Panc1 (cell line): ENCODE measurements at regions not wholly inside any gene's neighbourhood (a gene's known extent, or its start where the extent isn't known, plus 50 kb on each side); places are given as distances from the start of the nearest gene placed in this dataset.

ENCODE experiments used
- ATAC-seq: fragments of 200-7000 bp; cut with Tn5 transposase; 2 replicates; pipeline ENCODE4 v1.9.1; 2020; ENCODE audit warnings: mild to moderate bottlenecking, moderate library complexity
- BruUV-seq: library from RNA; stranded (reverse); fragments of 400-500 nt; replicated peaks from 2 replicates; lab custom pipeline; 2021; lab: Mats Ljungman, UMichigan
- CTCF ChIA-PET: fragments of 300-600 bp; sonication (Branson Sonifier 250); formaldehyde crosslinking; loops from one replicate; lab custom pipeline; 2022; ENCODE audit warnings: antibody characterized with exemption; lab: Charles Lee
- POLR2A ChIA-PET: fragments of 300-600 bp; sonication (Branson Sonifier 250); formaldehyde crosslinking; loops from one replicate; lab custom pipeline; 2022; ENCODE audit warnings: antibody characterized with exemption; lab: Charles Lee
- DNase-seq: peaks from one replicate; pipeline ENCODE4 v3.0.0-alpha.2; 2010; ENCODE audit warnings: low read depth, low spot score
- H3K27ac ChIP-seq: 2 replicates; pipeline ENCODE4 v1.5.1; 2011; ENCODE audit warnings: mild to moderate bottlenecking, low read length, inconsistent platforms
- H3K27me3 ChIP-seq: fragments of 200-500 bp; sonication (Bioruptor generic); 2 replicates; pipeline ENCODE4 v1.6.0; 2014; ENCODE audit warnings: low read length, inconsistent platforms; ENCODE audit not compliant: control insufficient read depth, insufficient read depth
- H3K36me3 ChIP-seq: fragments of 200-500 bp; sonication (Bioruptor generic); 2 replicates; pipeline ENCODE4 v1.5.1; 2014; ENCODE audit warnings: inconsistent platforms, mild to moderate bottlenecking, low read length, moderate library complexity; ENCODE audit not compliant: control insufficient read depth, insufficient read depth
- H3K4me1 ChIP-seq: 2 replicates; pipeline ENCODE4 v1.5.1; 2011; ENCODE audit warnings: inconsistent platforms, mild to moderate bottlenecking, low read length, moderate library complexity; ENCODE audit not compliant: control insufficient read depth, insufficient read depth
- H3K4me3 ChIP-seq, 2 experiments: 2 replicates each; pipeline ENCODE4 v1.5.1; 2011 to 2012; ENCODE audit warnings: low read depth in 2 of 2, low read length in 2 of 2, mild to moderate bottlenecking in 2 of 2, inconsistent platforms in 1 of 2, moderate library complexity in 1 of 2
- H3K9me3 ChIP-seq: fragments of 200-500 bp; sonication (Bioruptor generic); 2 replicates; pipeline ENCODE4 v1.5.1; 2014; ENCODE audit warnings: low read depth, mild to moderate bottlenecking, inconsistent platforms, low read length, moderate library complexity; ENCODE audit not compliant: control insufficient read depth, insufficient read depth
- CTCF ChIP-seq: fragments of 450-650 bp; IDR thresholded peaks from 2 replicates; pipeline ENCODE4 v1.5.1; 2017; ENCODE audit warnings: mild to moderate bottlenecking
- POLR2AphosphoS5 ChIP-seq: IDR thresholded peaks from 2 replicates; pipeline ENCODE4 v1.6.1; 2012; ENCODE audit warnings: mild to moderate bottlenecking, low read depth, low read length, moderate library complexity
- REST ChIP-seq, 2 experiments: IDR thresholded peaks; 2 replicates each; pipeline ENCODE4 v1.6.1; 2011 to 2012; ENCODE audit warnings: low read depth in 2 of 2, control low read depth in 1 of 2, low read length in 1 of 2, mild to moderate bottlenecking in 1 of 2, moderate library complexity in 1 of 2; ENCODE audit not compliant: insufficient read depth in 1 of 2
- SIN3A ChIP-seq: IDR thresholded peaks from 2 replicates; pipeline ENCODE4 v1.6.1; 2012; ENCODE audit warnings: low read depth, mild to moderate bottlenecking, low read length, moderate library complexity, borderline replicate concordance; ENCODE audit not compliant: insufficient read depth
- TCF7L2 ChIP-seq: IDR thresholded peaks from 2 replicates; pipeline ENCODE4 v1.6.1; 2011; ENCODE audit warnings: mild to moderate bottlenecking, low read depth, low read length, inconsistent platforms
- in situ Hi-C: cut with HindIII; loops from 2 replicates; pipeline ENCODE4 v1.10.0; 2016; ENCODE audit warnings: low sequenced_read_pairs, low pct_unique_long_range_greater_than_20kb
- intact Hi-C: fragments of 100-400 bp; cut with micrococcal nuclease; formaldehyde crosslinking; loops from one replicate; pipeline ENCODE4 v1.10.0; 2022; ENCODE audit not compliant: unreplicated experiment

- BruUV-seq = no TSS peak
- CTCF ChIA-PET = no interaction called here
- H3K27ac ChIP-seq = no peak overlapping the region
- no peaks in the 10 kb centered on the region for H3K36me3 ChIP-seq
- DNase-seq (no peak), ATAC-seq (no peak)
- POLR2A ChIA-PET = no interaction called here
- no peak for TF ChIP-seq SIN3A
- no peak for TF ChIP-seq POLR2AphosphoS5
- no peak for TF ChIP-seq REST (IDR thresholded peaks at IDR 0.05; ENCODE audit: insufficient read depth in 1 of 2, low read depth in 2 of 2, low read length in 1 of 2)
- TF ChIP-seq TCF7L2 = no peak
- TF ChIP-seq CTCF = no peak
- intact Hi-C loops = no loop called here
- in situ Hi-C loops = no loop called here
- H3K4me1 ChIP-seq = no peaks in the 10 kb centered on the region
- no peaks in the 10 kb centered on the region for H3K9me3 ChIP-seq
- H3K4me3 ChIP-seq = no peak overlapping the region
- H3K27me3 ChIP-seq = no peaks in the 10 kb centered on the region
These were observed 1693.9 kb downstream of the SI start for GRCh38 chr3:163384383-163384782.

- no peaks in the 10 kb centered on the region for H3K4me1 ChIP-seq
- CTCF ChIA-PET = no interaction called here
- no TSS peak for BruUV-seq
- POLR2A ChIA-PET = no interaction called here
- in situ Hi-C loops = no loop called here
- no peak for DNase-seq
- TF ChIP-seq REST (IDR thresholded peaks at IDR 0.05; ENCODE audit: insufficient read depth in 1 of 2, low read depth in 2 of 2, low read length in 1 of 2) (no peak), SIN3A (no peak), CTCF (no peak)
- intact Hi-C loops = no loop called here
- no peaks in the 10 kb centered on the region for H3K27me3 ChIP-seq
- H3K9me3 ChIP-seq = no peaks in the 10 kb centered on the region
- H3K4me3 ChIP-seq = no peak overlapping the region
- no peaks in the 10 kb centered on the region for H3K36me3 ChIP-seq
- no peak overlapping the region for H3K27ac ChIP-seq
- ATAC-seq = no peak
These were observed 1696.1 kb downstream of the SI start for GRCh38 chr3:163382183-163382582.
